Right ventricle myocardium inferior (tissue), 1 donor: ENCODE measurements at regions not wholly inside any gene's neighbourhood (a gene's known extent, or its start where the extent isn't known, plus 50 kb on each side); places are given as distances from the start of the nearest gene placed in this dataset.
"Not testable (repeated sequence)": the region's sequence is repeated elsewhere in the genome, so short reads cannot be mapped to it uniquely, and the experiment has no call there.

Experiments
- ATAC-seq: fragments of 200-7000 bp; cut with Tn5 transposase; one replicate; pipeline ENCODE4 v1.9.1; 2020; ENCODE audit warnings: mild to moderate bottlenecking, moderate library complexity
- DNase-seq: peaks from one replicate; pipeline ENCODE4 v3.0.0; 2021; ENCODE audit errors: missing footprints
- intact Hi-C: fragments of 100-400 bp; cut with DNase I; formaldehyde crosslinking; loops from one replicate; pipeline ENCODE4 v1.11.0; 2022
- donor health status: DM: no; HTN: yes; CAD: no; lungs with severe emphysema.

GRCh38 chr10:71117589-71117988 lies 94.8 kb upstream of the UNC5B start:
- DNase-seq, intact Hi-C loops, ATAC-seq: not testable (repeated sequence)

GRCh38 chr10:71123023-71123422 lies 89.3 kb upstream of the UNC5B start:
- DNase-seq (no peak), ATAC-seq (no peak)
- intact Hi-C loops: no loop called here

DNA sequence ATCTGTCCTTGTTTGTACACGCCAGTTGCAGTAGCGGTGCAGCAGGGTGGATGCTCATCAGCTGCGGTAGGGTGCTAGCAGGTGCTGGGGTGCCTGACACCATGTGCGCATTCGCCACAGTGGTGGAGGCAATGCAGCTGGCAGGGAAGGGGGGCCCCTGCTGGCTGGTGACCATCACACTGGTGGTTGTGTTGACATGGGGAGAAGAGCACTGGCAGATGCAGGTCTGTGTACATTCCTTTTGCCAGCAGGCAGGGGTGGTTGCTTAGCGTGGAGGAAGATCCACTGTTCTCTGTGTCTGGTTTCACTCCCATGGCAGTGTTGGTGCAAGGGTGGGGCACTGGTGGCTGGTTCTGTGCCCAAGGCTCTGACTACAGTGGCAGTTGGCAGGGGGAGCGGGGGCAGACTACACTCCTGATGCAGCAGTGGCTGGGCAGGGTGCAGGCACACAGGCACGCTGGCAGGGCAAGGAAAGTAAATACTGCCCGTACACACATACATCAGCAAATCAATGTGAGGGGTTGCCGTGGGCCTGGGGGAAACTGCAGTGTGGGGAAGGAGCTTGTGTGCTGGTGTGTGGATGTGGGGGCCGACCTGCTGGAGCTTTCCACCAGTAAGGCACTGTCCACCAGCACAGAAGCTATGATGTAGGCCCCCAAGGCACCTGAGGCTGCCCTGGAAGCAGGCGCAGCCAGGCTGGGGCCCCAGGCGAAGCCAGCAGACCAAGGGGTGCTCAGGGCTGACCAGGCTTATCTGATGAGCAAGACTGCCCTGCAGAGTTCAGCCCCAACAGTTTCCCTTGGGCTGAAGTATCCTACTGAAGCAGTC lies 87.2 kb upstream of the UNC5B start:
- DNase-seq: no peak
- intact Hi-C loops: no loop called here

DNA sequence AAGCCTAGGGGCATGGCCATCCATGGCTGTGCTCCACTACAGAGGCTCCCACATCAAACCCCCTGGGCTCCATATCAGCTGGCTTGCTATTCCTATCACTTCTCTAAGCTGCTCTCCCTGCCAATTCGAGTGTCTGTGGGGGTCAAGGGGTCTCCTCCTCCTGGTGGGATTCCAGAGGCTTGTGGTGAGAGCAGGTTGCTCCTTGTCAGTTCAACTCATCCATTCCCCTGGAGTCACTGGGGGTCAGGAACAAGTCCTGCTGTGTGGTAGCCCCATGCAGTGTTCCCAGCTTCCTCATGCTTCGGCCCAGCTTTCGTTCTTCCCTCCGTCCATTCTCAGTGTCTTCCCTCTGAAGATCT lies 86.6 kb upstream of the UNC5B start:
- ATAC-seq (peak; percentile 5), DNase-seq (no peak)
- intact Hi-C loops: no loop called here

More for the DNA sequence above, 87.2 kb upstream of the UNC5B start:
- ATAC-seq: peak; percentile 88

- intact Hi-C loops: no loop called here
These were observed 85.9 kb upstream of the UNC5B start for GRCh38 chr10:71126432-71126831.

DNA sequence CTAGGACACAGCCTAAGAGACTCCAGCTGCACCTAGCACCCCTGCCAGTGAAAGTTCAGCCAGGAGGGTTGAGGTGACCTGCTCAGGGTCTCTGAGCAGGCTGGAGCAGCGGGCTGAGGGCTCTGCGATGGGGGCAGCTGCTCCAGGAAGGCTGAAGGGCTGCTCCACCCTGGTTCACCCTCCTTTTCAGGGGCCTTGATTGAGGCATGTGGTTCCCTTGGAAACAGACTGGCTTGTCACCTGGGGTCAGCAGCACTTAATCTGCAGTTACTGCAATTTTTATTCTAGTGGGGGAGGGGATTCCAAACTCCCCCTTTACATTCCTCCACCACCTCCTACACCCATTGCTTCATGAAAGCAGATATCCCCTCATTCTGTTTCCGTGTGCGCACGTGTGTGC lies 85.3 kb upstream of the UNC5B start:
- intact Hi-C loops: no loop called here
- DNase-seq (no peak), ATAC-seq (no peak)

More at GRCh38 chr10:71126432-71126831, 85.9 kb upstream of the UNC5B start:
- ATAC-seq (no peak), DNase-seq (no peak)

GRCh38 chr10:71127773-71128172 lies 84.6 kb upstream of the UNC5B start:
- DNase-seq (no peak), ATAC-seq (no peak)
- intact Hi-C loops: no loop called here

GRCh38 chr10:71128311-71128980 lies 83.9 kb upstream of the UNC5B start:
- ATAC-seq (no peak), DNase-seq (no peak)
- intact Hi-C loops: no loop called here

DNA sequence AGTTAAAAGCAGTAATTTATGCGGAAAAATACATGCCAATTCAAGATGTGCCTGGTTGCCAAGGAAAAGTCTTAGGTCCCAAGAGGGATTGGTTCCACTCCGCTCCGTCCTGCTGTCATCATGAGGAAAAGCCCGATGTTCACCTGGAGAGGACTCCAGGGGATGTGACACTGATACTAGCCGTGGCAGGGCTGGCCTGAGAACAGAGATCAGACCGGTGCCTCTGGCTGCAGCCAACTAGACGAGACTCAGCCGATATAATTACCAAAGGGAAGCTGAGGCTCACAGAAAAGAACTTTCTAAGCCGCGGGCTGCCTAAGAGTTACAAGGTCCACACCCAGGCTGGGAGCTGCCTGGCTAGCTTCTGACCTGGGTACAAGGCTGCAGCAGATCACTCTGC lies 81.3 kb upstream of the UNC5B start:
- intact Hi-C loops: no loop called here
- no peak for ATAC-seq
- DNase-seq: no peak

GRCh38 chr10:71131508-71132088 lies 80.8 kb upstream of the UNC5B start:
- ATAC-seq (no peak), DNase-seq (no peak)
- intact Hi-C loops: no loop called here

GRCh38 chr10:71132321-71132810 lies 80.0 kb upstream of the UNC5B start:
- DNase-seq: no peak
- intact Hi-C loops: no loop called here
- no peak for ATAC-seq

DNA sequence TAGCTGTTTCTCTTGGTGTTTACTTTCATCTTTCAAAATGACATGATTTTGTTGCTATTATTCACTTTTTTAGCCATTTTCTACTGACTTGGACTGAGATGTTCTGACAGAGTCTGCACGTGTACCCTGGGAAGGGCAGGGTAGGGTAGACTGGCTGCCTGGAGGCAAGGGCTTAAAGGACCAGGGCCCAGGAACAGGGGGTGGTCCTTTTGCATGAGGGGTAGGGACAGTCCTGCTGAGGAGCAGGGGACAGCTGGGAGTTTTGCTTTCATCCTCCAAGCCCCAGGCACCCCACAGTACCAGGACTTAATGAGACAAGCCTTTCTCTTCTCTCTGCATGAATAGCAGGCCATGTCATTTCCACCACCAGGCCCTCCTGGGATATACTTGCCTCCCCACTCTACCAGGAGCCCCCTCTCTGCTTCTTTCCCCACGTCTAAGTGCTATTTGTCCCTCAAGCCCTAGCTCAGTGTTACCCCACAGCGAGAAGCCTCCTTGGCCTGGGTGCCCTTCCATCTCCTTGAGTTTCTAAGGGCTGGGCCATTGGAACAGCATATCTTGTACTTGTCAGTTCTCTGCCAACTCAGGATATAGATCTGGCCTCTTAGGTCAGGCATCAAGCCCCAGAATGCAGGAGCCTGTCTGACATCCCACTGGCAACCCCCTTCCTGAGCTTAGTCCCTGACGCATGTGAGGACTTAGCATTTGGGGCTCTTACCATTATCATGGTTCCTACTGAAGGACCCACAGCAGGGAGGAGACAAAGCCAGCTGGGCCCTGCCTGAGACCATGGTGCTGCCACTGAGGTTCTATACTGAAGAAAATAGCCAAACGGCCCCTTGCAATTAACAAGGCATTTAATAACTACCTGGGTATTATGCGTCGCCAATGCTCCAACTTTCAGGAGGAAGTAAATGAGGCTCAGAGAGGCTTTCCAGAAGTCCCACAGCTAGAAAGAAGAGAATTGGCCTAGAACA lies 78.4 kb upstream of the UNC5B start:
- ATAC-seq (no peak), DNase-seq (no peak)
- intact Hi-C loops: no loop called here

DNA sequence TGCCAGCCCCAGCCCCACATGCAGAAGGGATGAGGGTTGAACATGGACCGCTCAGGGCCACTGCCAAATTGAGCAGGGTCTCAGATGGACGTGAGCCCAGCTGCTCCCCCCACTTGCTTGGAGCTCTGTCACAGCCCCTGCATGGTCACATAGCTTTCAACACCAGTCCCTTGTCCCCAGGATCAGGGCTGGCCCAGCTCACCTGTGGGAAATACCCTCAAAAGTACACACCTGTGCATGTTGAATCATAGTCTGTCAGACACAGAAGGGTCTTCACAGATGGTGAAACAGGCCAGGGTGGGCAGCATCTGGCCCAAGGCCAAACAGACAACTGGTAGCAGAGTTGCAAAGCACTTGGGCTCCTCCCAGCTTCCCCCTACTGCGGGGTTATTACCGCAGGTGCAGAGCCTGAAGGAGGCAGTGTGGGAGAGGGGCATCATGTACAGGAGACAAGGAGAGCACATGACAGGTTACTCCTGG lies 77.6 kb upstream of the UNC5B start:
- ATAC-seq: no peak
- intact Hi-C loops: no loop called here

GRCh38 chr10:71135236-71135635 lies 77.1 kb upstream of the UNC5B start:
- ATAC-seq (no peak), DNase-seq (no peak)
- intact Hi-C loops: no loop called here

More for the DNA sequence above, 77.6 kb upstream of the UNC5B start:
- no peak for DNase-seq

DNA sequence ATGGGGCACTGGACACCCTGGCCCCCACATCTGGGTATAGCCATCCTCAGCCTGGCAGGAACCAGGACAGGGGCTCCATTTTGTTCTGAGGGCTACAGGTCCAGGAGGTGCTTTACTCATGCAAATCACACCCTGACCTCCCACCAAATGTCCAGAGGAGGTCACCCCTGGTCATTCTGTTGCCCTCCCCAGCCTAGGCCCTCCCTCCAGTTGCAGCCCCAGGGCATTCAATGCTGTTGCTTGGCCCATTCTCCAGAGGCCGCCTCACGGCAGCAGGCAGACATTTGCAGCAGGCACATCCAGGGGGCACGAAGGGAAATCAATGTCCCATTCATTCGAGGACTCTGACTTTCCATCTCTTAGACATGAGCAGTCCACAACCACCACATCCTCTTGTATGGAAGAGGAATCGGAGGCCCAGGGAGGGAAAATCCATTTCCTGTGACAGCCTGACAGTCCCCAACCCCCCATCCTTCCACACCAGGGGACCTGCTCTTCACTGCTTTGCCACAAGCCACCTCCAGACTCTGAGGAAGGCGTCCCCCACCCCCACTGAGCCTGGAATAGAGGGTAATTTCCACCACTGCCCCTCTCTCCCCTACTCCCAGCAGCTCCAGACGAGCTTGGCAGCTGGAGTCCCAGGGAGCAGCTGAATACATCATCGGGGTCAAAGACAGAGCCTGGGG lies 76.2 kb upstream of the UNC5B start:
- ATAC-seq (no peak), DNase-seq (no peak)
- intact Hi-C loops: no loop called here

DNA sequence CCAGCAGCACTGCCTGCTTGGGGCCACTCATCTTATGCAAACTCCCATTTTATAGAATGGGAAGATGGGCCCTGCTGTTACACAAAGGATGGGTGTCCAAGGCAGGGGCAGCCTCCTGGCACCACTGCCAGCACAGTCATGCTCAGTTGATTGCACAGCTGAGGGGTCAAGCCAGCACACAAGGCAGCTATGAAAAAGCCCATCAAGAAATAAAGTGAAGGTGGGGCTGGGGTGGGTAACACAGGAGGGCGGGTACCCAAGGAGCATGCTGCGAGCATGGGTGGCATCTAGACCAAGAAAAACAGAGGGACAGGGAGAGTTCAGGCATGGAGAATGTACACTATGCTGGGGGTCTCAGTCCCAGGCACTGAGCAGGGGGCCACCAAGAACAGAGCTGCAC lies 74.7 kb upstream of the UNC5B start:
- no peak for ATAC-seq
- DNase-seq: no peak
- intact Hi-C loops: no loop called here

- ATAC-seq: peak; percentile 28
- intact Hi-C loops: no loop called here
- DNase-seq: peak; percentile 77
These were observed 74.1 kb upstream of the UNC5B start for GRCh38 chr10:71138166-71138830.
